OCI-LY7 (cell line): ENCODE measurements at regions not wholly inside any gene's neighbourhood (a gene's known extent, or its start where the extent isn't known, plus 50 kb on each side); places are given as distances from the start of the nearest gene placed in this dataset.
"Not testable (repeated sequence)": the region's sequence is repeated elsewhere in the genome, so short reads cannot be mapped to it uniquely, and the experiment has no call there.

Experiments
- EZH2phosphoT487 ChIP-seq: fragments of 200-600 bp; sonication (generic); IDR thresholded peaks from 2 replicates; pipeline ENCODE4 v1.6.1; 2018; ENCODE audit warnings: low read depth, borderline replicate concordance, mild to moderate bottlenecking, mixed run types, antibody characterized with exemption, low read length, moderate library complexity, mixed read lengths
- TF ChIP-seq, protein P1 (sequence below): fragments of 200-600 bp; sonication (generic); conservative IDR thresholded peaks from 2 replicates; pipeline ENCODE4 v1.5.1; 2014; ENCODE audit warnings: mild to moderate bottlenecking, antibody characterized with exemption, low read length, moderate library complexity, mixed read lengths

DNA sequence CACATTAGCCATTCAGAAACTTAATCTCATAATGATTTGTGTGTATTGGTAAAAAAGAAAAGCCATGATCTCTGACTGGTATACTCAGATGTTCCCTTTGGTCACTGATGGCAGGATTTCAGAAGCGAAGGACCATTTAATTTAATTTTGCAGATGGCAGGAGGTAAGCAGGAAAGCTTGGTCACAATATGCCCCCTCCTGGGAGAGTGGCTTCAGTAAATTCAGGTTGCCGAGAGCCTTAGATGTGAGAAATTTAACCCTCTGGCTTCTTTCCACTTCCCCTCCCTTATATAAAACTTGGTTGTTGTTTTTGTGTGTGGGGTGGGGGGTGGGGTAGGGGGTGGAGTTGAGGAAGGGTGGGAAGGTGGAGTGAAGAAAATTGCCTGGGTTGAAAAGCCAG, 72.8 kb downstream of the SRGAP2 start:
- TF ChIP-seq, protein P1, sequence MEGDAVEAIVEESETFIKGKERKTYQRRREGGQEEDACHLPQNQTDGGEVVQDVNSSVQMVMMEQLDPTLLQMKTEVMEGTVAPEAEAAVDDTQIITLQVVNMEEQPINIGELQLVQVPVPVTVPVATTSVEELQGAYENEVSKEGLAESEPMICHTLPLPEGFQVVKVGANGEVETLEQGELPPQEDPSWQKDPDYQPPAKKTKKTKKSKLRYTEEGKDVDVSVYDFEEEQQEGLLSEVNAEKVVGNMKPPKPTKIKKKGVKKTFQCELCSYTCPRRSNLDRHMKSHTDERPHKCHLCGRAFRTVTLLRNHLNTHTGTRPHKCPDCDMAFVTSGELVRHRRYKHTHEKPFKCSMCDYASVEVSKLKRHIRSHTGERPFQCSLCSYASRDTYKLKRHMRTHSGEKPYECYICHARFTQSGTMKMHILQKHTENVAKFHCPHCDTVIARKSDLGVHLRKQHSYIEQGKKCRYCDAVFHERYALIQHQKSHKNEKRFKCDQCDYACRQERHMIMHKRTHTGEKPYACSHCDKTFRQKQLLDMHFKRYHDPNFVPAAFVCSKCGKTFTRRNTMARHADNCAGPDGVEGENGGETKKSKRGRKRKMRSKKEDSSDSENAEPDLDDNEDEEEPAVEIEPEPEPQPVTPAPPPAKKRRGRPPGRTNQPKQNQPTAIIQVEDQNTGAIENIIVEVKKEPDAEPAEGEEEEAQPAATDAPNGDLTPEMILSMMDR = not testable (repeated sequence)
- TF ChIP-seq EZH2phosphoT487 = not testable (repeated sequence)
